ENCODE measurements at regions not wholly inside any gene's neighbourhood (a gene's known extent, or its start where the extent isn't known, plus 50 kb on each side); places are given as distances from the start of the nearest gene placed in this dataset.

DNA sequence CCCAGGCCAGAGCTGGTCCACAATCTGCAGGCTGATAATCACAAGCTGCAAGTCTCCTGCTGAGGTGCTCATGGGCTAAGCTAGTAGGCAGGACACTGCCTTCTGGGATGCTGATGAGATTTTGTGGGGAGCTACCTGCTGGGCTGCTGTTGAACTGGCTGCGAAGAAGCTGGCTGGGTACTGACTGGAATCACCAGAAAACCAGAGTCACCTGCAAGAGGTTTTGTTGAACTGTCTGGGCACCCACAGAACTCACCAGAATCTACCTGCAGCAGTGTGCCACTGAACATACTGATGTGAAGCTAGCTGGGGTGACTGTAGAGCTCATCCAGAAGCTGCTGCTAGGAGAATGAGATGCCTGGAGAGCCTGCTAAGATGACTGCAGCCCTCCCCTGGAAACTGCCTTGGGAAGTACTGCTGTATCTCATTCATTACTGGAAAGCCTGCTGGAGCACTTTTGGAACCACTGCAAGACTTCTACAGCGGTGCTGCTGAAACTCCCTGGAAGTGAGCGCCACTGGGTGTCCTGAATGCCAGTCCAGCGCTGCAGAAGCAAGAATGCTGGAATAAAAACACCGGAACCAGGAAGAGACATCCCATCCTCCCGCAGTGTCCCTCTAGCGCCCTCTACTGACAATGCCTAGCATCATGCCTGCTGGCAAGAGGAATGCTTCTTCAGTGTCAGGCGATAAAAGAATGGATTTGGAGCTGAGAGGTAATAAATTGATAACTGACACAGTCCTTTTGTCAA is 64.9 kb upstream of the ARHGAP18 start (continued):
- TF ChIP-seq ZNF607 (CRISPR knock-in tag; IDR thresholded peaks at IDR 0.05; ENCODE audit: borderline replicate concordance), result no peak
- peak; percentile 45; the same call in 1 of the 2 replicates for TF ChIP-seq SP4 (CRISPR knock-in tag; IDR thresholded peaks at IDR 0.05)
- TF ChIP-seq NCOA5 (CRISPR knock-in tag; IDR thresholded peaks at IDR 0.05), result no peak
- TF ChIP-seq, protein P1, sequence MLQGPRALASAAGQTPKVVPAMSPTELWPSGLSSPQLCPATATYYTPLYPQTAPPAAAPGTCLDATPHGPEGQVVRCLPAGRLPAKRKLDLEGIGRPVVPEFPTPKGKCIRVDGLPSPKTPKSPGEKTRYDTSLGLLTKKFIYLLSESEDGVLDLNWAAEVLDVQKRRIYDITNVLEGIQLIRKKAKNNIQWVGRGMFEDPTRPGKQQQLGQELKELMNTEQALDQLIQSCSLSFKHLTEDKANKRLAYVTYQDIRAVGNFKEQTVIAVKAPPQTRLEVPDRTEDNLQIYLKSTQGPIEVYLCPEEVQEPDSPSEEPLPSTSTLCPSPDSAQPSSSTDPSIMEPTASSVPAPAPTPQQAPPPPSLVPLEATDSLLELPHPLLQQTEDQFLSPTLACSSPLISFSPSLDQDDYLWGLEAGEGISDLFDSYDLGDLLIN (CRISPR knock-in tag; IDR thresholded peaks at IDR 0.05; ENCODE audit: borderline replicate concordance), result no peak
- TF ChIP-seq, protein P2, sequence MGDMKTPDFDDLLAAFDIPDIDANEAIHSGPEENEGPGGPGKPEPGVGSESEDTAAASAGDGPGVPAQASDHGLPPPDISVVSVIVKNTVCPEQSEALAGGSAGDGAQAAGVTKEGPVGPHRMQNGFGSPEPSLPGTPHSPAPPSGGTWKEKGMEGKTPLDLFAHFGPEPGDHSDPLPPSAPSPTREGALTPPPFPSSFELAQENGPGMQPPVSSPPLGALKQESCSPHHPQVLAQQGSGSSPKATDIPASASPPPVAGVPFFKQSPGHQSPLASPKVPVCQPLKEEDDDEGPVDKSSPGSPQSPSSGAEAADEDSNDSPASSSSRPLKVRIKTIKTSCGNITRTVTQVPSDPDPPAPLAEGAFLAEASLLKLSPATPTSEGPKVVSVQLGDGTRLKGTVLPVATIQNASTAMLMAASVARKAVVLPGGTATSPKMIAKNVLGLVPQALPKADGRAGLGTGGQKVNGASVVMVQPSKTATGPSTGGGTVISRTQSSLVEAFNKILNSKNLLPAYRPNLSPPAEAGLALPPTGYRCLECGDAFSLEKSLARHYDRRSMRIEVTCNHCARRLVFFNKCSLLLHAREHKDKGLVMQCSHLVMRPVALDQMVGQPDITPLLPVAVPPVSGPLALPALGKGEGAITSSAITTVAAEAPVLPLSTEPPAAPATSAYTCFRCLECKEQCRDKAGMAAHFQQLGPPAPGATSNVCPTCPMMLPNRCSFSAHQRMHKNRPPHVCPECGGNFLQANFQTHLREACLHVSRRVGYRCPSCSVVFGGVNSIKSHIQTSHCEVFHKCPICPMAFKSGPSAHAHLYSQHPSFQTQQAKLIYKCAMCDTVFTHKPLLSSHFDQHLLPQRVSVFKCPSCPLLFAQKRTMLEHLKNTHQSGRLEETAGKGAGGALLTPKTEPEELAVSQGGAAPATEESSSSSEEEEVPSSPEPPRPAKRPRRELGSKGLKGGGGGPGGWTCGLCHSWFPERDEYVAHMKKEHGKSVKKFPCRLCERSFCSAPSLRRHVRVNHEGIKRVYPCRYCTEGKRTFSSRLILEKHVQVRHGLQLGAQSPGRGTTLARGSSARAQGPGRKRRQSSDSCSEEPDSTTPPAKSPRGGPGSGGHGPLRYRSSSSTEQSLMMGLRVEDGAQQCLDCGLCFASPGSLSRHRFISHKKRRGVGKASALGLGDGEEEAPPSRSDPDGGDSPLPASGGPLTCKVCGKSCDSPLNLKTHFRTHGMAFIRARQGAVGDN (CRISPR knock-in tag; IDR thresholded peaks at IDR 0.05), result peak; percentile 15; the same call in 1 of the 2 replicates
- TF ChIP-seq, protein P3, sequence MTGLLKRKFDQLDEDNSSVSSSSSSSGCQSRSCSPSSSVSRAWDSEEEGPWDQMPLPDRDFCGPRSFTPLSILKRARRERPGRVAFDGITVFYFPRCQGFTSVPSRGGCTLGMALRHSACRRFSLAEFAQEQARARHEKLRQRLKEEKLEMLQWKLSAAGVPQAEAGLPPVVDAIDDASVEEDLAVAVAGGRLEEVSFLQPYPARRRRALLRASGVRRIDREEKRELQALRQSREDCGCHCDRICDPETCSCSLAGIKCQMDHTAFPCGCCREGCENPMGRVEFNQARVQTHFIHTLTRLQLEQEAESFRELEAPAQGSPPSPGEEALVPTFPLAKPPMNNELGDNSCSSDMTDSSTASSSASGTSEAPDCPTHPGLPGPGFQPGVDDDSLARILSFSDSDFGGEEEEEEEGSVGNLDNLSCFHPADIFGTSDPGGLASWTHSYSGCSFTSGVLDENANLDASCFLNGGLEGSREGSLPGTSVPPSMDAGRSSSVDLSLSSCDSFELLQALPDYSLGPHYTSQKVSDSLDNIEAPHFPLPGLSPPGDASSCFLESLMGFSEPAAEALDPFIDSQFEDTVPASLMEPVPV (CRISPR knock-in tag; IDR thresholded peaks at IDR 0.05), result peak; percentile 42; the same call in 1 of the 2 replicates
- TF ChIP-seq CEBPG (CRISPR knock-in tag; IDR thresholded peaks at IDR 0.05), result 0 out of 2 replicates have a peak, but pooled peaks have one; percentile 19
- no peak for TF ChIP-seq KDM4B (CRISPR knock-in tag; IDR thresholded peaks at IDR 0.05)
- TF ChIP-seq POGZ (CRISPR knock-in tag; IDR thresholded peaks at IDR 0.05), result 0 out of 2 replicates have a peak, but pooled peaks have one; percentile 56
- TF ChIP-seq PHF21A (CRISPR knock-in tag; IDR thresholded peaks at IDR 0.05), result peak; percentile 26; the same call in 1 of the 2 replicates
- TF ChIP-seq FOXC1 (CRISPR knock-in tag; IDR thresholded peaks at IDR 0.05; ENCODE audit: borderline replicate concordance), result no peak
- TF ChIP-seq ZNF33A (CRISPR knock-in tag; IDR thresholded peaks at IDR 0.05; ENCODE audit: borderline replicate concordance), result no peak
- TF ChIP-seq MAX (IDR thresholded peaks at IDR 0.05), result peak; percentile 46; the same call in 1 of the 2 replicates
- 0 out of 2 replicates have a peak, but pooled peaks have one; percentile 10 for TF ChIP-seq GATAD2A (CRISPR knock-in tag; IDR thresholded peaks at IDR 0.05)
- TF ChIP-seq, protein P4, sequence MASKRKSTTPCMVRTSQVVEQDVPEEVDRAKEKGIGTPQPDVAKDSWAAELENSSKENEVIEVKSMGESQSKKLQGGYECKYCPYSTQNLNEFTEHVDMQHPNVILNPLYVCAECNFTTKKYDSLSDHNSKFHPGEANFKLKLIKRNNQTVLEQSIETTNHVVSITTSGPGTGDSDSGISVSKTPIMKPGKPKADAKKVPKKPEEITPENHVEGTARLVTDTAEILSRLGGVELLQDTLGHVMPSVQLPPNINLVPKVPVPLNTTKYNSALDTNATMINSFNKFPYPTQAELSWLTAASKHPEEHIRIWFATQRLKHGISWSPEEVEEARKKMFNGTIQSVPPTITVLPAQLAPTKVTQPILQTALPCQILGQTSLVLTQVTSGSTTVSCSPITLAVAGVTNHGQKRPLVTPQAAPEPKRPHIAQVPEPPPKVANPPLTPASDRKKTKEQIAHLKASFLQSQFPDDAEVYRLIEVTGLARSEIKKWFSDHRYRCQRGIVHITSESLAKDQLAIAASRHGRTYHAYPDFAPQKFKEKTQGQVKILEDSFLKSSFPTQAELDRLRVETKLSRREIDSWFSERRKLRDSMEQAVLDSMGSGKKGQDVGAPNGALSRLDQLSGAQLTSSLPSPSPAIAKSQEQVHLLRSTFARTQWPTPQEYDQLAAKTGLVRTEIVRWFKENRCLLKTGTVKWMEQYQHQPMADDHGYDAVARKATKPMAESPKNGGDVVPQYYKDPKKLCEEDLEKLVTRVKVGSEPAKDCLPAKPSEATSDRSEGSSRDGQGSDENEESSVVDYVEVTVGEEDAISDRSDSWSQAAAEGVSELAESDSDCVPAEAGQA (IDR thresholded peaks at IDR 0.05; ENCODE audit: low read depth), result no peak
- TF ChIP-seq, protein P4 (CRISPR knock-in tag; IDR thresholded peaks at IDR 0.05; ENCODE audit: borderline replicate concordance), result no peak

Measured in HepG2 (cell line).